HUES64 (cell line): ENCODE measurements at regions not wholly inside any gene's neighbourhood (a gene's known extent, or its start where the extent isn't known, plus 50 kb on each side); places are given as distances from the start of the nearest gene placed in this dataset.

Source experiments
- H3K27ac ChIP-seq: 2 replicates; pipeline ENCODE4 v1.7.0; 2013; ENCODE audit warnings: low read depth, low read length, inconsistent platforms
- H3K27me3 ChIP-seq: 2 replicates; pipeline ENCODE4 v1.6.1; 2013; ENCODE audit warnings: mild to moderate bottlenecking, low read length; ENCODE audit not compliant: insufficient read depth
- H3K36me3 ChIP-seq: 2 replicates; pipeline ENCODE4 v1.6.1; 2013; ENCODE audit warnings: mild to moderate bottlenecking, low read length; ENCODE audit not compliant: insufficient read depth
- H3K4me1 ChIP-seq: 2 replicates; pipeline ENCODE4 v1.6.1; 2013; ENCODE audit warnings: mild to moderate bottlenecking, low read length, moderate library complexity; ENCODE audit not compliant: insufficient read depth
- H3K4me3 ChIP-seq: 2 replicates; pipeline ENCODE4 v1.5.1; 2013; ENCODE audit warnings: mild to moderate bottlenecking, low read length, moderate library complexity
- H3K9ac ChIP-seq: 2 replicates; pipeline ENCODE4 v1.6.1; 2013; ENCODE audit warnings: mild to moderate bottlenecking, low read depth, low read length
- H3K9me3 ChIP-seq: 2 replicates; pipeline ENCODE4 v1.6.1; 2013; ENCODE audit warnings: low read depth, low read length; ENCODE audit not compliant: insufficient read depth
- WGBS: fragments of 150-250, 120-280 bp; methylation state at CpG from one replicate; pipeline ENCODE4 v1.1.7; 2013; ENCODE audit warnings: missing lambda C conversion rate; 5-methylcytosine and 5-hydroxymethylcytosine counted together

DNA sequence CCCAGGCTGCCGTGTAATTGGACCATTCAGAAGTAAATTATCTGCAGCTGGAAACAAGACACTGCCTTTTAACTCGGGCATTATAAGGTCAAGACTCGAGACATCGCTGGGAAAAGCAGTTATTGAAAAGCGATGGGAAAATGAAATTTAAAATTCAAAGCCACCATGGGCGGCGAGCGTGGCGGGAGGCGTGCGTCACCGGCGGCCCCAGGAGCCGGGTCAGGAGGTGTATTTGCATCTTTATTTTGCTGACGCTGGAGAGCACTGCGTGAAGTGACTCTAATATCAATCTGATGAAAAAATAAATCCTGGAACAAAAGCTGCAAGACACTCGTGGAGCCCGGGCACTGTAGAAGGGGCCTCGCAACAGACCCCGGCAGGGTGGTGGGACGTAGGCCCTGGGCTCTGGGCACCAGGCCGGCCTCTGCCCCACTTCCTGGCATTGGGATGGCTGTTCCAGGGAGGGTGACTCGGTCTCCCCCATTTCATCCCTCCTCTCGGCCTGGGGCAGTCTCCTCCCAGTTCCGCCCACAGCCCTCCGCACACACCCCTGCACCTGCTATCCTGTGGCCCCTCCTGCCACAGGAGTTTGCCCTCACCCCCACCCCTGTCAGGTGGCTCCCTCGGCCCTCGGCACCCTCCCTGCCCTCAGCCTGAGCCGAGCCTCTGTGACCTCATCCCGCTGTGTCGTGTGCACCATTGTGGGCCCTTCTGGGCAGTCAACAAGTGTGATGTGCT, 196.2 kb downstream of the KIF26A start:
- Histone ChIP-seq H3K27me3 (no peaks in the 10 kb centered on the region), H3K9ac (no peak overlapping the region), H3K9me3 (peaks cover 17% of the 10 kb centered on the region), H3K4me1 (no peaks in the 10 kb centered on the region), H3K36me3 (no peaks in the 10 kb centered on the region), H3K4me3 (no peak overlapping the region), H3K27ac (no peak overlapping the region)
- 95% methylated on average over 31 of the region's 31 CpGs for WGBS

DNA sequence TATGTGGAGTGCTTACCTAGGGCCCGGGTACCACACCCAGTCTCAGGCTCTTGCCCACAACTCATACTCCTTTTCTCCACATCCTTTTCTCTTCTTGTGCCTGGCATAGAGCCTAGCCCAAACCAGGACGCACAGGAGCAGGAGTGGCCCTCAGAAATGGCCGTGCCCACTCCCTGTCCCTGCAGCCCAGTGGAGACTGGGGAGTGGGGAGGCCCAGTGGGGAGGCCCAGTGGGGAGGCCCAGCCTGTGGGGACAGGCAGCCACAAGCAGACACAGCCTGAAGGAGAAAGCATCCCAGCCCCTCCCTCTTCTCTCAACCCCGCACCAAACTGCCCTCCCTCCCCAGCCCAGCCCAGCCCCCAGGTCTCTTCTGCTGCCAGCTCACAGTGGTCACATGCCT, 196.8 kb downstream of the KIF26A start:
- no peak overlapping the region for H3K4me3 ChIP-seq
- 96% methylated on average over 4 of the region's 4 CpGs for WGBS
- no peaks in the 10 kb centered on the region for H3K27me3 ChIP-seq
- peaks cover 11% of the 10 kb centered on the region for H3K9me3 ChIP-seq
- H3K27ac ChIP-seq = no peak overlapping the region
- H3K36me3 ChIP-seq = no peaks in the 10 kb centered on the region
- H3K4me1 ChIP-seq = no peaks in the 10 kb centered on the region
- H3K9ac ChIP-seq = no peak overlapping the region

DNA sequence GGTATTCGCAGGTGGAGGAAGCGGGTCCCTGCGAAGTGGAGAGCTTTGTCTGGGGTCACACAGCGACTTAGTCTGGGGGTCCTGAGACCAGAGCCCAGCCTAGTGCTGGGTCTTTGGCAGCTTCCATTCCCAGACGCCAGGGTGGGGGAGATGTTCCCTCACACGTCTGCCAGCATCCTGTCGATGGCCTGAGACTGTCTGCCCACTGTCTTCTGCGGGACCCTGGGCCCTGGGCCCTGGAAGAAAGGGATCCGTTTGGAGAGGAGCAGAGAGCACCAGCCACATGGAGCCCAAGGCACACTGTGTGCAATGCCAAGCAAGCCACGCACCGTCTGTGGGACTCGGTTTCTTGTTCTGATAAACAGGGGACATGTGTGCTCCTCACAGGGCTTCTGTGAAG, 197.2 kb downstream of the KIF26A start:
- Histone ChIP-seq H3K36me3 (no peaks in the 10 kb centered on the region), H3K4me3 (no peak overlapping the region), H3K9ac (no peak overlapping the region), H3K9me3 (peaks cover 8% of the 10 kb centered on the region; the same call in 1 of the 2 replicates), H3K4me1 (no peaks in the 10 kb centered on the region), H3K27me3 (no peaks in the 10 kb centered on the region), H3K27ac (no peak overlapping the region)
- 91% methylated on average over 12 of the region's 12 CpGs for WGBS

DNA sequence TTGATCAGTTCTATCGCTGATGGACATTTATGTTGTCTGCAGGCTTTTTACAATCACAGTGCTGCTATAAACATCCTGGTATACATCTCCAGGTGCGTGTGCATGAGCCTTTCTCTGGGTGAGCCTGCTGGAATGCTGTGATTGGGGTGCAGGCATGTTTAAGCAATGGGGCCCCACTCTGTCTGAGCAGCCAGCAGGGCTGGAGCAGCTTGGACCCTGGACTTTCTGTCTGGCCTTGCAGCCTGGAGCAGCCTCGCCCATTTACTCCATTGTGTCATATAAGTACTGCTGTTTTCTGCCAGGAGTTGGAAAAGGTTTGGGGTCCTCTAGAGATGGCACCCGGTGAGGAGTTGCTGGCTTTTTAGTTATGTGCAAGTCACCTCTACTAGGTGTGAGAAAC, 199.0 kb downstream of the KIF26A start:
- Histone ChIP-seq H3K36me3 (no peaks in the 10 kb centered on the region), H3K9ac (no peak overlapping the region), H3K27me3 (no peaks in the 10 kb centered on the region), H3K4me1 (no peaks in the 10 kb centered on the region; the same call in 1 of the 2 replicates), H3K9me3 (peaks cover 10% of the 10 kb centered on the region; the same call in 1 of the 2 replicates), H3K27ac (no peak overlapping the region), H3K4me3 (no peak overlapping the region)
- 89% methylated on average over 4 of the region's 4 CpGs for WGBS

DNA sequence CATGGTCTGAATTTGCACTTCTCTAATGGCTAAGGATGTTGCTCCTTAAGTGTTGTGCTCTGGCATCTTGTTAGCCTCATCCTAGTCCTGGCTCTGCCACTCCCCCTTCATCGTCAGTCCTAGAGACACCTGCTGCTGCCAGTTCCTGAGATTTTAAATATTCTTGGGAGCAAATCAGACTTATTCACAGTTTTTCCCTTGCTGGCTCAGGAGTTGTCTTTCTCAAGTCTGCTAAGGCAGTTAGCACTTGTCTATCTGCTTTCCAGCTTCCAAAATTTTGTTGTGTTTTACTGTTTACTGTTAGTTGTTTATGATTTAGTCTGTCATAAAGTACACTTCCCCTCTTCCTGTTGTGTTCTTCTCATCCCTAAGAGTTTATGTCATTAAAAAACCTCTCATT, 201.0 kb downstream of the KIF26A start:
- Histone ChIP-seq H3K4me1 (no peaks in the 10 kb centered on the region; the same call in 1 of the 2 replicates), H3K27ac (no peak overlapping the region), H3K36me3 (no peaks in the 10 kb centered on the region), H3K27me3 (no peaks in the 10 kb centered on the region), H3K9me3 (peaks cover 10% of the 10 kb centered on the region; the same call in 1 of the 2 replicates), H3K4me3 (no peak overlapping the region), H3K9ac (no peak overlapping the region)
- WGBS = 77% methylated on average over 1 of the region's 1 CpG

DNA sequence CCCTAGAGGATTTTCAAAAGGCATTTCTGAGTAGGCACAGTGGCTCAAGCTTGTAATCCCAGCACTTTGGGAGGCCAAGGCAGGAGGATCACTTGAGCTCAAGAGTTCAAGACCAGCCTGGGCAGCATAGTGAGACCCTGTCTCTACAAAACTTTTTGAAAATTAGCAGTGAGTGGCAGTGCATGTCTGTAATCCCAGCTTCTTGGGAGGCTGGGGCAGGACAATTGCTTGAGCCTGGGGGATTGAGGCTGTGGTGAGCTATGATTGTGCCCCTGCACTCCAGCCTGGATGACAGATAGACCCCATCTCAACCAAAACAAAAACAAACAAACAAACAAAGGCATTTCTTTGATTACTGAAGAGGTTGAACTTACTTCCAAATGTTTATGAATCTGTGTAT, 201.4 kb downstream of the KIF26A start:
- Histone ChIP-seq H3K9ac (no peak overlapping the region), H3K4me3 (no peak overlapping the region), H3K36me3 (no peaks in the 10 kb centered on the region), H3K27me3 (no peaks in the 10 kb centered on the region), H3K27ac (no peak overlapping the region), H3K9me3 (peaks cover 10% of the 10 kb centered on the region; the same call in 1 of the 2 replicates), H3K4me1 (no peaks in the 10 kb centered on the region; the same call in 1 of the 2 replicates)

DNA sequence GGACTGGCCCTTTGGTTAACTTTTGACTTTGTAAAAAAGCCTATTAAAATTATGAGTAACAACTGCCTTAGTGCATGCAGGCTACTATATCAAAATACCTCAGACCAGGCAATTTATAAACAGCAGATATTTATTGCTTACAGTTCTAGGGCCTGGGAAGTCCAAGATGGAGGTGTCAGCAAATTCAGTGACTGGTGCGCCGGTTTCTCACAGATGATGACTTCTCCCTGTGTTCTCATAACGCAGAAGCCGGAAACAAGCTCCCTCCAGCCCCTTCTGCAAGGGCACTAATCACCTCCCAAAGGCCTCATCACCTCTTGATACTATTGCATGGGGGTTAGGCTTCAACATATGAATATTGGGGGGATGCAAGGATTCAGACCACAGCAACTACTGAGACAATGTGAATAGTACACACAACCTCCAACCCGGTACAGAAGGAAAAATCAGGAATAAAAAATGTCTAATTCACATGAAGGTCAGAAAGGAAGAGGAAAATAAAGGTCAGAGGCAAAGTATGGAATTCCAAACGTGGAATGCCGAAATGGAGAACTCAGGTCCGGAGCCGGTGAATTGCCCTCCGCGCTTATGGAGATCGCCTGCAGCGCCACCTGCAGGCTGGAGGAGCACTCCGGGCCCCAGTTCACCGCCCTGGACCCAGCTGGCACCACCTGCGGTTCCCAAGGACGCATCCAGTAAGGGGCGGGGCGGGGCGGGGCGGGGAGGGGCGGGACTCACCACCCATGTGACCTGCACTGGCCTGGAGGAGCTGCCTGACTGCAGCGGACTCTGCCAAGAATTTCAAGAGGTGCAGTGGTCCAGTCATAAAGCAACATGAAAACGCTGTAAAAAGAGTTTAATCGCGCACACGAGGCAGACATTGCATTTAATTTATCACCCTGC, 203.4 kb downstream of the KIF26A start:
- H3K36me3 ChIP-seq = no peaks in the 10 kb centered on the region
- peaks cover 10% of the 10 kb centered on the region; the same call in 1 of the 2 replicates for H3K9me3 ChIP-seq
- 34% methylated on average over 27 of the region's 27 CpGs for WGBS
- no peak overlapping the region for H3K9ac ChIP-seq
- peak overlapping the region; percentile 11 for H3K4me3 ChIP-seq
- H3K4me1 ChIP-seq = no peaks in the 10 kb centered on the region; the same call in 1 of the 2 replicates
- no peak overlapping the region for H3K27ac ChIP-seq
- no peaks in the 10 kb centered on the region for H3K27me3 ChIP-seq

DNA sequence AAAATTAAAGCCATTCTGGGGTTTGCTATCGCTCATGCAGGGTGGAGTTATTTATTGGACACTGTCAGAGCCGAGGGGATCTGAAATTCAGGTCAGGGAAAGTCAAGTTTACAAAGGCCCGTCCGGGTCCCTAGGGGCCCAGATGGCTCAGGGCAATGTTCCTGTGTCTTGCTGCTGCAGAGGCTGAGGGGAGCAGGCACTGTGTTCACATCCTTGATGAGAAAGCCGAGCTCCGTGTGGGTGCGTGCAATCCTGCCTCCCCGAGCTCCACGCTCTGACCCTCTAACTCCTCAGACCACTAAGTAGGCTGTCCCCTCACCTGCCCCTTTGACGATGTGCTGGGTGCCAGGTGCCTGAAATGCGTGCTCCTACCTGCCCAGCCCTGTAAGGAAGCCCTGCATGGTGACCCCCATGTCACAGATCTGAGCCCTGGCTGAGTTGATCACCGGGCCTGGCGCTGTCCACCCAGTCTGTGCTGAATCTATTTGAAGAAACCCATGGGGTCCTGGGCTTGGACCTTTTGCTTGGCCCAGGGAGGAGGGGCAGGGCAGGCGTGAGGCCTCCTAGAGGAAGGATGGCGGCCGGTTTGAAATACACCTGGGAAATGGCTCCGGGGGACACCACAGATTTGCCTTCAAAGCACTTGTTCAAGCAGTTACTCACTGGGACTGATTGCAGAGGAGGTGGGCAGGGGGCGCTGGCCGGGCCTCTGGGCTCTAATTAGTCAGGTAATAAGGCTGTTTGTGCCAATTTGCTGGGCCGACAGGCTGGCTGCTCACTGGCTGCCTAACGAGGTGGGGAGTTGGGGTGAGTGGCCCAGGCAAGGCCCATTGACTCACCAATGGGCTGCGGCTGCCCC, 204.3 kb downstream of the KIF26A start:
- 82% methylated on average over 22 of the region's 22 CpGs for WGBS
- no peaks in the 10 kb centered on the region for H3K27me3 ChIP-seq
- no peak overlapping the region for H3K4me3 ChIP-seq
- peaks cover 10% of the 10 kb centered on the region; the same call in 1 of the 2 replicates for H3K9me3 ChIP-seq
- H3K9ac ChIP-seq = no peak overlapping the region
- no peaks in the 10 kb centered on the region; the same call in 1 of the 2 replicates for H3K4me1 ChIP-seq
- no peaks in the 10 kb centered on the region for H3K36me3 ChIP-seq
- no peak overlapping the region for H3K27ac ChIP-seq

DNA sequence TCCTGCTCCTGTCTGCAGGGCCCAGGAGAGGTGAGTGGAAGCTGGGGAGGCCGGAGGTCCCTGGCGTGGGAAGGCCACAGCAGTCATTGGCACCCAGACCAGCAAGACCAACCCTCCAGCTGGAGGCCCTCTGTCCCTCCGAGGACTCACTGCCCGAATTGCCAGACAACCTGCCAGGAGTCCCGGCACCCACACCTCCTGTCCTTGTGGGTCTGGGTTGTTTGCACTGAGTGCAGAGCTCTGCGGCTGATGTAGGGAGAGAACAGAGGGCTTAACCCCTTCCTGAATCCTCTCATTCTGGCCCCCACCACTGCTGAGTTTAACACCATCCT, 204.9 kb downstream of the KIF26A start:
- no peak overlapping the region for H3K9ac ChIP-seq
- 90% methylated on average over 6 of the region's 6 CpGs for WGBS
- H3K27me3 ChIP-seq = no peaks in the 10 kb centered on the region
- H3K36me3 ChIP-seq = no peaks in the 10 kb centered on the region
- peaks cover 10% of the 10 kb centered on the region; the same call in 1 of the 2 replicates for H3K9me3 ChIP-seq
- H3K4me1 ChIP-seq = no peaks in the 10 kb centered on the region; the same call in 1 of the 2 replicates
- no peak overlapping the region for H3K27ac ChIP-seq
- no peak overlapping the region for H3K4me3 ChIP-seq

DNA sequence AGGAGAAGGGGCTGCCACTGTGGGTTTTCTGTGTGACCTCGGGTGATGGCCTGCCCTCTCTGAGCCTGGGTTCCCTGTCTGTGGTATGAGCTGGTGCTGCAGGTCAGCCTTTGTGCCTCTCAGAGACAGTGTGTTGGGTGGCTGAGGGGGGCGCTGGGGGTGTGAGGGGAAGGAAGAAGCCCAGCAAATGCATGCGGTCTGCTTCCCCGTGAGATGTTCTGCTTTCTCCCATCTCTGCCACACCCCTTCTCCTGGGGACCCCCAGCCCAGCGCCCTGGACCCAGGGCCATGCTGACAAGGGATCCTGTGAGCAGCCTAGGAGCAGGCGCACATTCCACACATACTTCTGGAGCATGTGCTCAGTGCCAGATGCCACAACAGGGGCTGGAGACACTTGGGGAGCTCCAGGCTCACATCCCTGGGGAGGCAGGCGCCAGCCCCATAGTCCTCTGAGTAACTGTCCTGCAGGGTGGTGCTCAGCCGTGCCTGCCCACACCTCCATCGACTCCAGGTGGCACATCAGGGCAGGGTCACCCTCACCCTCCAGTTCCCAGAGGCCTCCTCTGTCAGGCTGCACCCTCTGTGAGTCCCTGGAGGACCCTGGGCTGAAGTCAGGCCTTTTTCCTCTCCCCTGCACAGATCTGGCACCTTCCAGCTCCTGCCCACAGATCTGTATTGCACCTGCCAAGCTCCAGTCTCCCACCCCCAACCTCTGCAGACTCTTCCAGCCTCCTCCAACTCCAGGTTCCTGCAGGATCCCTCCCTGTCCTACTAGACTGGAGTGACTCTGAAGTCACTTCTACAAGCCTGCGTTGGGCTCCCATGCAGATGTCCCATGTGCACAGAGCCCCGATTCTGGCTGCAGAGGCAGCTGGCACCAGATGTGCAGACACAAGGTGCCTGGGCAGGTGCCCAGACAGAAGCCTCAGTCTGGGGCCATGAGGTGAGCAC, 205.6 kb downstream of the KIF26A start:
- H3K9me3 ChIP-seq = peaks cover 5% of the 10 kb centered on the region; the same call in 1 of the 2 replicates
- WGBS = 91% methylated on average over 11 of the region's 11 CpGs
- H3K9ac ChIP-seq = no peak overlapping the region
- H3K4me3 ChIP-seq = no peak overlapping the region
- H3K27ac ChIP-seq = no peak overlapping the region
- no peaks in the 10 kb centered on the region; the same call in 1 of the 2 replicates for H3K4me1 ChIP-seq
- no peaks in the 10 kb centered on the region for H3K36me3 ChIP-seq
- H3K27me3 ChIP-seq = no peaks in the 10 kb centered on the region
